ENCODE measurements at regions not wholly inside any gene's neighbourhood (a gene's known extent, or its start where the extent isn't known, plus 50 kb on each side); places are given as distances from the start of the nearest gene placed in this dataset.

- no peak for DNase-seq
- no peak overlapping the region for H3K27ac ChIP-seq
Measured at GRCh38 chr11:45486461-45486860, 179.0 kb downstream of the CHST1 start.

GRCh38 chr11:45485070-45485707, 180.2 kb downstream of the CHST1 start:
- DNase-seq: no peak
- intact Hi-C loops (cut with DNase I; ENCODE audit: low total_unique reads): no loop called here
- H3K36me3 ChIP-seq: no peaks in the 10 kb centered on the region
- no peak overlapping the region for H3K27ac ChIP-seq
- no peaks in the 10 kb centered on the region for H3K9me3 ChIP-seq
- no peaks in the 10 kb centered on the region for H3K4me1 ChIP-seq
- H3K4me3 ChIP-seq: no peak overlapping the region
- H3K27me3 ChIP-seq: no peaks in the 10 kb centered on the region
- TF ChIP-seq CTCF (IDR thresholded peaks at IDR 0.05) (no peak), POLR2A (IDR thresholded peaks at IDR 0.05) (no peak)

More at GRCh38 chr11:45486461-45486860, 179.0 kb downstream of the CHST1 start:
- TF ChIP-seq POLR2A (IDR thresholded peaks at IDR 0.05): no peak
- no peak for TF ChIP-seq CTCF (IDR thresholded peaks at IDR 0.05)
- no peaks in the 10 kb centered on the region for H3K9me3 ChIP-seq
- H3K4me1 ChIP-seq: no peaks in the 10 kb centered on the region
- no peaks in the 10 kb centered on the region for H3K27me3 ChIP-seq
- H3K4me3 ChIP-seq: no peak overlapping the region
- no peaks in the 10 kb centered on the region for H3K36me3 ChIP-seq
- intact Hi-C loops (cut with DNase I; ENCODE audit: low total_unique reads): no loop called here

GRCh38 chr11:45484326-45484883, 181.0 kb downstream of the CHST1 start:
- Histone ChIP-seq H3K27ac (no peak overlapping the region), H3K36me3 (no peaks in the 10 kb centered on the region), H3K9me3 (no peaks in the 10 kb centered on the region), H3K27me3 (no peaks in the 10 kb centered on the region), H3K4me3 (no peak overlapping the region), H3K4me1 (no peaks in the 10 kb centered on the region)
- intact Hi-C loops (cut with DNase I; ENCODE audit: low total_unique reads): no loop called here
- no peak for DNase-seq
- TF ChIP-seq CTCF (IDR thresholded peaks at IDR 0.05): no peak
- no peak for TF ChIP-seq POLR2A (IDR thresholded peaks at IDR 0.05)

- no peaks in the 10 kb centered on the region for H3K27me3 ChIP-seq
- no peaks in the 10 kb centered on the region for H3K36me3 ChIP-seq
- H3K4me1 ChIP-seq: no peaks in the 10 kb centered on the region
- TF ChIP-seq POLR2A (IDR thresholded peaks at IDR 0.05) (no peak), CTCF (IDR thresholded peaks at IDR 0.05) (no peak)
- intact Hi-C loops (cut with DNase I; ENCODE audit: low total_unique reads): no loop called here
- H3K9me3 ChIP-seq: no peaks in the 10 kb centered on the region
- no peak for DNase-seq
- H3K27ac ChIP-seq: no peak overlapping the region
- H3K4me3 ChIP-seq: no peak overlapping the region
Measured at GRCh38 chr11:45483416-45483815, 182.0 kb downstream of the CHST1 start.

GRCh38 chr11:45482331-45482730, 183.1 kb downstream of the CHST1 start:
- Histone ChIP-seq H3K4me1 (no peaks in the 10 kb centered on the region), H3K9me3 (no peaks in the 10 kb centered on the region), H3K36me3 (no peaks in the 10 kb centered on the region), H3K4me3 (no peak overlapping the region), H3K27me3 (no peaks in the 10 kb centered on the region), H3K27ac (no peak overlapping the region)
- no peak for DNase-seq
- TF ChIP-seq CTCF (IDR thresholded peaks at IDR 0.05): no peak
- no peak for TF ChIP-seq POLR2A (IDR thresholded peaks at IDR 0.05)
- intact Hi-C loops (cut with DNase I; ENCODE audit: low total_unique reads): no loop called here

Data from uterus (tissue), 3 donors.